Activated T-helper 1 cell treated with Interleukin-2 at 50 U/mL for 16 hours (primary cell): ENCODE measurements at regions not wholly inside any gene's neighbourhood (a gene's known extent, or its start where the extent isn't known, plus 50 kb on each side); places are given as distances from the start of the nearest gene placed in this dataset.

Source experiments
- DNase-seq: peaks from one replicate; pipeline ENCODE4 v3.0.0-alpha.2; 2020; ENCODE audit warnings: low read depth

GRCh38 chr21:16587681-16588375 is 858.0 kb downstream of the USP25 start:
- DNase-seq: no peak

GRCh38 chr21:16588433-16588860 is 858.7 kb downstream of the USP25 start:
- no peak for DNase-seq

- no peak for DNase-seq
These were observed 859.5 kb downstream of the USP25 start for GRCh38 chr21:16589006-16589898.

GRCh38 chr21:16590186-16590585 is 860.4 kb downstream of the USP25 start:
- no peak for DNase-seq

- no peak for DNase-seq
These were observed 861.0 kb downstream of the USP25 start for GRCh38 chr21:16590641-16591292.

- DNase-seq: no peak
These were observed 862.6 kb downstream of the USP25 start for GRCh38 chr21:16592381-16592780.

- DNase-seq: no peak
These were observed 864.4 kb downstream of the USP25 start for GRCh38 chr21:16594191-16594590.

GRCh38 chr21:16596369-16596768 is 866.6 kb downstream of the USP25 start:
- DNase-seq: no peak

GRCh38 chr21:16597753-16598152 is 868.0 kb downstream of the USP25 start:
- no peak for DNase-seq

GRCh38 chr21:16605597-16605996 is 875.8 kb downstream of the USP25 start:
- DNase-seq: no peak

GRCh38 chr21:16606271-16606670 is 876.5 kb downstream of the USP25 start:
- DNase-seq: no peak

GRCh38 chr21:16608209-16608830 is 878.5 kb downstream of the USP25 start:
- DNase-seq: no peak

- no peak for DNase-seq
These were observed 889.5 kb downstream of the USP25 start for GRCh38 chr21:16619281-16619680.

- no peak for DNase-seq
These were observed 891.1 kb downstream of the USP25 start for GRCh38 chr21:16620786-16621320.

- DNase-seq: no peak
These were observed 888.2 kb upstream of the CXADR start for GRCh38 chr21:16624479-16625118.

GRCh38 chr21:16625491-16625890 is 887.4 kb upstream of the CXADR start:
- no peak for DNase-seq

- no peak for DNase-seq
These were observed 878.9 kb upstream of the CXADR start for GRCh38 chr21:16633831-16634459.

- DNase-seq: no peak
These were observed 878.3 kb upstream of the CXADR start for GRCh38 chr21:16634515-16634914.

- no peak for DNase-seq
These were observed 872.4 kb upstream of the CXADR start for GRCh38 chr21:16640297-16641027.

- no peak for DNase-seq
These were observed 870.5 kb upstream of the CXADR start for GRCh38 chr21:16642353-16642752.
